B cell (primary cell): ENCODE measurements at regions not wholly inside any gene's neighbourhood (a gene's known extent, or its start where the extent isn't known, plus 50 kb on each side); places are given as distances from the start of the nearest gene placed in this dataset.

Experiments
- ATAC-seq: fragments of 200-7000 bp; cut with Tn5 transposase; one replicate; pipeline ENCODE4 v1.10.0; 2021; ENCODE audit warnings: low read depth, mild to moderate bottlenecking, moderate number of reproducible peaks, moderate library complexity
- CTCF ChIA-PET: fragments of 350-600 bp; sonication (Branson Sonifier 250); formaldehyde crosslinking; loops from one replicate; lab custom pipeline; 2021; ENCODE audit warnings: antibody characterized with exemption, inconsistent platforms; lab: Charles Lee
- POLR2A ChIA-PET: fragments of 350-600 bp; sonication (Branson Sonifier 250); formaldehyde crosslinking; loops from one replicate; lab custom pipeline; 2021; ENCODE audit warnings: antibody characterized with exemption; lab: Charles Lee
- DNase-seq: peaks from one replicate; pipeline ENCODE4 v3.0.0; 2013
- H2AFZ ChIP-seq: 2 replicates; pipeline ENCODE4 v1.6.1; 2012; ENCODE audit warnings: mild to moderate bottlenecking, low read depth, low read length; ENCODE audit not compliant: insufficient read depth, poor library complexity, severe bottlenecking
- H3K27ac ChIP-seq, 2 donors: 1 replicate in 1 of 2; 2 replicates in 1 of 2; pipeline ENCODE4 v1.5.1; 2012 to 2013; ENCODE audit warnings: low read length in 2 of 2, mild to moderate bottlenecking in 2 of 2, moderate library complexity in 1 of 2
- H3K27me3 ChIP-seq, 4 experiments: fragments of 200-600 bp in 1 of 4; sonication (generic) in 1 of 4; replicated peaks in 1 of 4; 1 replicate in 2 of 4; 2 replicates in 2 of 4; pipeline versions ENCODE4 v1.6.1 to v1.7.0; 2013 to 2016; ENCODE audit warnings: low read length in 3 of 4, mild to moderate bottlenecking in 2 of 4, mixed read lengths in 1 of 4, moderate library complexity in 1 of 4; ENCODE audit not compliant: insufficient read depth in 4 of 4, control insufficient read depth in 3 of 4; ENCODE audit errors: control extremely low read depth in 1 of 4
- H3K36me3 ChIP-seq, 2 experiments: replicated peaks in 1 of 2; 1 replicate in 1 of 2; 2 replicates in 1 of 2; pipeline versions ENCODE4 v1.6.1 to v1.7.1; 2013; ENCODE audit warnings: low read length in 1 of 2; ENCODE audit not compliant: insufficient read depth in 2 of 2, control insufficient read depth in 1 of 2; ENCODE audit errors: control extremely low read depth in 1 of 2, extremely low read depth in 1 of 2
- H3K4me1 ChIP-seq, 2 donors: fragments of 200-600 bp in 1 of 2; sonication (generic) in 1 of 2; 1 replicate in 1 of 2; 2 replicates in 1 of 2; pipeline versions ENCODE4 v1.5.1 to v1.6.1; 2013 to 2017; ENCODE audit warnings: low read length in 2 of 2; ENCODE audit not compliant: control insufficient read depth in 2 of 2, insufficient read depth in 2 of 2
- H3K4me2 ChIP-seq: replicated peaks from 2 replicates; pipeline ENCODE3; 2012; ENCODE audit warnings: mild to moderate bottlenecking, low read depth, low read length; ENCODE audit not compliant: poor library complexity, severe bottlenecking
- H3K4me3 ChIP-seq, 5 experiments: fragments of 200-600 bp in 1 of 5; sonication (generic) in 1 of 5; 1 replicate in 3 of 5; 2 replicates in 2 of 5; pipeline versions ENCODE4 v1.5.1 to v1.7.0; 2011 to 2016; ENCODE audit warnings: low read length in 4 of 5, mild to moderate bottlenecking in 4 of 5, low read depth in 2 of 5, control low read depth in 1 of 5, moderate library complexity in 1 of 5; ENCODE audit not compliant: insufficient read depth in 1 of 5; ENCODE audit errors: control extremely low read depth in 1 of 5, extremely low read depth in 1 of 5
- H3K79me2 ChIP-seq: fragments of 200-600 bp; sonication (generic); one replicate; pipeline ENCODE4 v1.6.0; 2016; ENCODE audit warnings: low read length; ENCODE audit not compliant: control insufficient read depth, insufficient read depth
- H3K9ac ChIP-seq: fragments of 200-600 bp; sonication (generic); 2 replicates; pipeline ENCODE4 v1.6.1; 2017; ENCODE audit warnings: mild to moderate bottlenecking, low read length, moderate library complexity
- H3K9me3 ChIP-seq, 3 donors: one replicate each; pipeline versions ENCODE4 v1.6.1 to v1.7.1; 2013; ENCODE audit warnings: low read length in 2 of 3; ENCODE audit not compliant: control insufficient read depth in 2 of 3, insufficient read depth in 1 of 3; ENCODE audit errors: control extremely low read depth in 1 of 3
- H4K20me1 ChIP-seq: 2 replicates; pipeline ENCODE4 v1.6.0; 2012; ENCODE audit warnings: mild to moderate bottlenecking, low read length; ENCODE audit not compliant: insufficient read depth, control insufficient read depth, poor library complexity, severe bottlenecking
- H3K27ac Mint-ChIP-seq: one replicate; pipeline ENCODE4 v1.8.0; 2021; ENCODE audit warnings: mixed read lengths
- H3K27me3 Mint-ChIP-seq: one replicate; pipeline ENCODE4 v1.8.0; 2021; ENCODE audit warnings: mixed read lengths
- H3K4me1 Mint-ChIP-seq: one replicate; pipeline ENCODE4 v1.8.0; 2021; ENCODE audit warnings: mixed read lengths
- H3K4me3 Mint-ChIP-seq: one replicate; pipeline ENCODE4 v1.8.0; 2021; ENCODE audit warnings: mixed read lengths
- H3K9me3 Mint-ChIP-seq: one replicate; pipeline ENCODE4 v1.8.0; 2022; ENCODE audit warnings: mixed read lengths; ENCODE audit not compliant: insufficient read depth
- CTCF ChIP-seq: fragments of 200-600 bp; IDR thresholded peaks from one replicate; pipeline ENCODE4 v1.8.0; 2022; ENCODE audit warnings: antibody characterized with exemption, mild to moderate bottlenecking
- EZH2 ChIP-seq: IDR thresholded peaks from 2 replicates; pipeline ENCODE4 v1.6.1; 2012; ENCODE audit warnings: borderline replicate concordance, low read depth, mild to moderate bottlenecking, moderate library complexity, low read length; ENCODE audit not compliant: insufficient read depth, poor library complexity, severe bottlenecking
- WGBS: methylation state at CpG from one replicate; pipeline ENCODE4 v1.1.5; 2013; ENCODE audit warnings: missing lambda C conversion rate; ENCODE audit not compliant: insufficient coverage; 5-methylcytosine and 5-hydroxymethylcytosine counted together
- intact Hi-C: fragments of 100-400 bp; cut with micrococcal nuclease; formaldehyde crosslinking; loops from one replicate; pipeline ENCODE4 v1.10.0; 2022

GRCh38 chr1:79775402-79775801 lies 768.9 kb upstream of the ADGRL4 start:
- Histone ChIP-seq H3K4me2 (no peak overlapping the region), H4K20me1 (no peaks in the 10 kb centered on the region), H3K79me2 (no peaks in the 10 kb centered on the region), H3K9ac (no peak overlapping the region), H3K9me3 (no peaks in the 10 kb centered on the region), H3K27ac (no peak overlapping the region), H3K4me3 (no peak overlapping the region), H2AFZ (no peak overlapping the region), H3K4me1 (no peaks in the 10 kb centered on the region), H3K36me3 (no peaks in the 10 kb centered on the region), H3K27me3 (no peaks in the 10 kb centered on the region)
- no peaks in the 10 kb centered on the region for H3K27me3 Mint-ChIP-seq
- H3K4me1 Mint-ChIP-seq = peaks cover 10% of the 10 kb centered on the region
- ChIA-PET CTCF (no interaction called here), POLR2A (no interaction called here)
- no peak overlapping the region for H3K4me3 Mint-ChIP-seq
- ATAC-seq (no peak), DNase-seq (no peak)
- no CpG with 5 or more reads among the region's 2 CpGs for WGBS
- H3K27ac Mint-ChIP-seq = no peak overlapping the region
- H3K9me3 Mint-ChIP-seq = no peaks in the 10 kb centered on the region
- intact Hi-C loops = no loop called here
- TF ChIP-seq EZH2 (no peak), CTCF (no peak)

- ChIA-PET POLR2A (no interaction called here), CTCF (no interaction called here)
- H3K27ac Mint-ChIP-seq = no peak overlapping the region
- H3K9me3 Mint-ChIP-seq = no peaks in the 10 kb centered on the region
- Histone ChIP-seq H3K4me2 (no peak overlapping the region), H4K20me1 (no peaks in the 10 kb centered on the region), H3K27ac (no peak overlapping the region), H3K36me3 (no peaks in the 10 kb centered on the region), H3K4me3 (no peak overlapping the region), H3K79me2 (no peaks in the 10 kb centered on the region), H3K9me3 (peaks cover 0 to 1% (median 0%) of the 10 kb centered on the region in 3 donors), H3K27me3 (no peaks in the 10 kb centered on the region), H2AFZ (no peak overlapping the region), H3K9ac (no peak overlapping the region), H3K4me1 (no peaks in the 10 kb centered on the region)
- intact Hi-C loops = no loop called here
- WGBS = no CpG with 5 or more reads among the region's 2 CpGs
- no peak for ATAC-seq
- no peaks in the 10 kb centered on the region for H3K27me3 Mint-ChIP-seq
- no peak overlapping the region for H3K4me3 Mint-ChIP-seq
- peaks cover 7% of the 10 kb centered on the region for H3K4me1 Mint-ChIP-seq
- no peak for TF ChIP-seq EZH2
- no peak for TF ChIP-seq CTCF
- no peak for DNase-seq
Observed at GRCh38 chr1:79773385-79773784, 766.9 kb upstream of the ADGRL4 start.
